ENCODE measurements at regions not wholly inside any gene's neighbourhood (a gene's known extent, or its start where the extent isn't known, plus 50 kb on each side); places are given as distances from the start of the nearest gene placed in this dataset.

DNA sequence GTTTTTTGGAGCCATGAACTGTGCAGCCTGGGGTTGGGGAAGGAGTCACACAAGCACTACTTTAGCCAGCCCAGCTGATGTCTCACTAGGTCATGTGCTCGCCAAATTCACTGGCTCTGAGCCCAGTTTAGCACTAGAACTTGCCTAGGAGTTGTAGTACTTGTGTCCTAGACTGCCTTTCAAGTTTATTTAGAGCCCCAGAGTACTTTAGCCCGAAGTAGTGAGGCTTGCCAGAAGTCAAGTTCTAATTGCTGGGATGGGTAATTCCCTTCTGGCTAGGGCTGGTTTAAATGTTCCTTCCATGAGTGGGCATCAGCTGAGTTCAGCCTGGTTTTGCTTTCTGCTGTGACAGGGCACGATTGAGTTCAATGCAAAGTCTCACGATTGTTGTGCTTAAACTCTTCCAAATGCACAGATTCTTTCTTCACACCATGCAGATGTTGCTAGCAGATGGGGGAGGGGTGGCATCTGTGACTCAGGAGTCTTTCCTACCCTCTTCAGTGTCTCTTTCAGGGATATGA is 228.2 kb upstream of the ZPLD1 start:
- H4K20me1 ChIP-seq (ENCODE audit: insufficient read depth): no peaks in the 10 kb centered on the region
- H3K9me2 ChIP-seq (ENCODE audit: insufficient read depth): no peaks in the 10 kb centered on the region
- TF ChIP-seq TCF7L2 (IDR thresholded peaks at IDR 0.05; ENCODE audit: borderline replicate concordance, extremely low read depth, insufficient read depth, insufficient read length) (no peak), EZH2 (IDR thresholded peaks at IDR 0.05) (no peak), SRF (IDR thresholded peaks at IDR 0.05; ENCODE audit: low read depth) (no peak), ZNF274 (IDR thresholded peaks at IDR 0.05; ENCODE audit: low read depth, low read length) (no peak), CBX3 (IDR thresholded peaks at IDR 0.05; ENCODE audit: low read depth) (no peak), SIN3A (IDR thresholded peaks at IDR 0.05; ENCODE audit: low read depth) (no peak), CEBPB (IDR thresholded peaks at IDR 0.05; ENCODE audit: low read depth) (no peak), JUND (IDR thresholded peaks at IDR 0.05) (no peak), POLR2AphosphoS5 (IDR thresholded peaks at IDR 0.05; ENCODE audit: low read depth, low read length) (no peak), RAD21 (IDR thresholded peaks at IDR 0.05; ENCODE audit: low read depth) (no peak), POLR2A (IDR thresholded peaks at IDR 0.05; ENCODE audit: borderline replicate concordance, extremely low read depth, insufficient read depth, insufficient read length) (no peak), ZFX (IDR thresholded peaks at IDR 0.05) (no peak), FOSL1 (IDR thresholded peaks at IDR 0.05; ENCODE audit: low read depth) (no peak), YY1 (IDR thresholded peaks at IDR 0.05; ENCODE audit: extremely low read depth, insufficient replicate concordance, low read depth, low read length) (no peak)
- TF ChIP-seq, protein P1, sequence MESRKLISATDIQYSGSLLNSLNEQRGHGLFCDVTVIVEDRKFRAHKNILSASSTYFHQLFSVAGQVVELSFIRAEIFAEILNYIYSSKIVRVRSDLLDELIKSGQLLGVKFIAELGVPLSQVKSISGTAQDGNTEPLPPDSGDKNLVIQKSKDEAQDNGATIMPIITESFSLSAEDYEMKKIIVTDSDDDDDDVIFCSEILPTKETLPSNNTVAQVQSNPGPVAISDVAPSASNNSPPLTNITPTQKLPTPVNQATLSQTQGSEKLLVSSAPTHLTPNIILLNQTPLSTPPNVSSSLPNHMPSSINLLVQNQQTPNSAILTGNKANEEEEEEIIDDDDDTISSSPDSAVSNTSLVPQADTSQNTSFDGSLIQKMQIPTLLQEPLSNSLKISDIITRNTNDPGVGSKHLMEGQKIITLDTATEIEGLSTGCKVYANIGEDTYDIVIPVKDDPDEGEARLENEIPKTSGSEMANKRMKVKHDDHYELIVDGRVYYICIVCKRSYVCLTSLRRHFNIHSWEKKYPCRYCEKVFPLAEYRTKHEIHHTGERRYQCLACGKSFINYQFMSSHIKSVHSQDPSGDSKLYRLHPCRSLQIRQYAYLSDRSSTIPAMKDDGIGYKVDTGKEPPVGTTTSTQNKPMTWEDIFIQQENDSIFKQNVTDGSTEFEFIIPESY (IDR thresholded peaks at IDR 0.05; ENCODE audit: extremely low read depth, insufficient replicate concordance, low read length): no peak
- TF ChIP-seq, protein P2, sequence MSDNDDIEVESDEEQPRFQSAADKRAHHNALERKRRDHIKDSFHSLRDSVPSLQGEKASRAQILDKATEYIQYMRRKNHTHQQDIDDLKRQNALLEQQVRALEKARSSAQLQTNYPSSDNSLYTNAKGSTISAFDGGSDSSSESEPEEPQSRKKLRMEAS (IDR thresholded peaks at IDR 0.05): no peak
- TF ChIP-seq, protein P3, sequence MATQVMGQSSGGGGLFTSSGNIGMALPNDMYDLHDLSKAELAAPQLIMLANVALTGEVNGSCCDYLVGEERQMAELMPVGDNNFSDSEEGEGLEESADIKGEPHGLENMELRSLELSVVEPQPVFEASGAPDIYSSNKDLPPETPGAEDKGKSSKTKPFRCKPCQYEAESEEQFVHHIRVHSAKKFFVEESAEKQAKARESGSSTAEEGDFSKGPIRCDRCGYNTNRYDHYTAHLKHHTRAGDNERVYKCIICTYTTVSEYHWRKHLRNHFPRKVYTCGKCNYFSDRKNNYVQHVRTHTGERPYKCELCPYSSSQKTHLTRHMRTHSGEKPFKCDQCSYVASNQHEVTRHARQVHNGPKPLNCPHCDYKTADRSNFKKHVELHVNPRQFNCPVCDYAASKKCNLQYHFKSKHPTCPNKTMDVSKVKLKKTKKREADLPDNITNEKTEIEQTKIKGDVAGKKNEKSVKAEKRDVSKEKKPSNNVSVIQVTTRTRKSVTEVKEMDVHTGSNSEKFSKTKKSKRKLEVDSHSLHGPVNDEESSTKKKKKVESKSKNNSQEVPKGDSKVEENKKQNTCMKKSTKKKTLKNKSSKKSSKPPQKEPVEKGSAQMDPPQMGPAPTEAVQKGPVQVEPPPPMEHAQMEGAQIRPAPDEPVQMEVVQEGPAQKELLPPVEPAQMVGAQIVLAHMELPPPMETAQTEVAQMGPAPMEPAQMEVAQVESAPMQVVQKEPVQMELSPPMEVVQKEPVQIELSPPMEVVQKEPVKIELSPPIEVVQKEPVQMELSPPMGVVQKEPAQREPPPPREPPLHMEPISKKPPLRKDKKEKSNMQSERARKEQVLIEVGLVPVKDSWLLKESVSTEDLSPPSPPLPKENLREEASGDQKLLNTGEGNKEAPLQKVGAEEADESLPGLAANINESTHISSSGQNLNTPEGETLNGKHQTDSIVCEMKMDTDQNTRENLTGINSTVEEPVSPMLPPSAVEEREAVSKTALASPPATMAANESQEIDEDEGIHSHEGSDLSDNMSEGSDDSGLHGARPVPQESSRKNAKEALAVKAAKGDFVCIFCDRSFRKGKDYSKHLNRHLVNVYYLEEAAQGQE (IDR thresholded peaks at IDR 0.05; ENCODE audit: low read depth): no peak
- intact Hi-C loops (cut with micrococcal nuclease): no loop called here
- H3K79me2 ChIP-seq (ENCODE audit: insufficient read depth, low read length): no peaks in the 10 kb centered on the region
- H3K9ac ChIP-seq (ENCODE audit: low read length): no peak overlapping the region
- RAD21 ChIA-PET (ENCODE audit: low non-redundant PET in 1 of 2, low total read pairs in 2 of 2, uncharacterized antibody in 2 of 2, unreplicated experiment in 2 of 2): no interaction called here
- DNase-seq (ENCODE audit: low read depth, low spot score) (no peak), ATAC-seq (no peak)
- no peaks in the 10 kb centered on the region for H3K36me3 ChIP-seq (ENCODE audit: control insufficient read depth in 1 of 2, insufficient read depth in 2 of 2, low read length in 2 of 2)
- BruUV-seq (replicated peaks): no TSS peak
- H2AFZ ChIP-seq (ENCODE audit: low read depth, low read length, poor library complexity, severe bottlenecking): no peak overlapping the region
- H3K4me3 ChIP-seq (replicated peaks in 1 of 2; ENCODE audit: low read depth in 1 of 2, low read length in 2 of 2): no peak overlapping the region
- no peaks in the 10 kb centered on the region for H3K27me3 ChIP-seq (ENCODE audit: insufficient read depth, low read length)
- POLR2A ChIA-PET: no interaction called here
- H3K4me1 ChIP-seq (ENCODE audit: control insufficient read depth in 1 of 2, insufficient read depth in 2 of 2, low read length in 2 of 2): no peaks in the 10 kb centered on the region
- no peak overlapping the region for H3K27ac ChIP-seq (ENCODE audit: low read depth, low read length)
- CTCF ChIA-PET: no interaction called here
- H3K4me2 ChIP-seq (ENCODE audit: low read length): no peak overlapping the region
- no peaks in the 10 kb centered on the region for H3K9me3 ChIP-seq (ENCODE audit: control insufficient read depth in 1 of 2, insufficient read depth in 1 of 2, low read depth in 1 of 2, low read length in 2 of 2)

All from HCT116 (cell line).